ENCODE measurements at regions not wholly inside any gene's neighbourhood (a gene's known extent, or its start where the extent isn't known, plus 50 kb on each side); places are given as distances from the start of the nearest gene placed in this dataset.
"Not testable (repeated sequence)": the region's sequence is repeated elsewhere in the genome, so short reads cannot be mapped to it uniquely, and the experiment has no call there.

DNA sequence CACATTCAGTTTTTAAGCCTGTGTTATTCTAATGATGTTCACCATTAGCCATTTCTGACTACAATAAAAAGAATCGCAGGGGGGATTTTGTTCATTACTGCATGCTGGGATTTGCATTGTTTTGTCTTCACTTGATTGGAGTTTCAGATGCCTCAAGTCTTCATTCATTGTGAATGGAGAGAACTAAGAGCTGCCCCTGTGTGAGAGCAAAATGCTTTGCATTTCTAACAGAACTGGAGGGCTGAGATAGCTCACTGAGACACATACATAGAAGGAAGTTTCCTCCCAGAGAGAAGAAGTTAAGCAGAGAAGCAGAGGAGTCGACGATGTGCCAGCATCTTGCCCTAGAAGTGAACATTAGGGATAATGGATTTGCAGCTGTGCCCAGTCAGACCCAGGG, 113.5 kb upstream of the GATB start:
- DNase-seq = no peak

DNA sequence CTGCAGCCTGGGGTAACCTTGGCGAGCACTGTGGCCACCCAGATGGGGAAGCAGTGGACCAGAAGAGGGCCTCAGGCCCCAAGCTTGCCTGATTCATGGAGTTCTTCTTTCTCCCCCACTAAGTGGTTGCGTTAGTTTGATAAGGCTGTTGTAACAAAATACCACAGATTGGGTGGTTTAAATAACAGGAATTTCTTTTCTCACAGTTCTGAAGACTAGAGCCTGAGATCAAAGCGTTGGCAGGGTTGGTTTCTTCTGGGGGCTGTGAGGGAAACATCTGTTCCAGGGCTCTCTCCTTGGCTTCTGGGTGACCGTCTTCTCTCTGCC, 105.7 kb upstream of the GATB start:
- DNase-seq = no peak

DNA sequence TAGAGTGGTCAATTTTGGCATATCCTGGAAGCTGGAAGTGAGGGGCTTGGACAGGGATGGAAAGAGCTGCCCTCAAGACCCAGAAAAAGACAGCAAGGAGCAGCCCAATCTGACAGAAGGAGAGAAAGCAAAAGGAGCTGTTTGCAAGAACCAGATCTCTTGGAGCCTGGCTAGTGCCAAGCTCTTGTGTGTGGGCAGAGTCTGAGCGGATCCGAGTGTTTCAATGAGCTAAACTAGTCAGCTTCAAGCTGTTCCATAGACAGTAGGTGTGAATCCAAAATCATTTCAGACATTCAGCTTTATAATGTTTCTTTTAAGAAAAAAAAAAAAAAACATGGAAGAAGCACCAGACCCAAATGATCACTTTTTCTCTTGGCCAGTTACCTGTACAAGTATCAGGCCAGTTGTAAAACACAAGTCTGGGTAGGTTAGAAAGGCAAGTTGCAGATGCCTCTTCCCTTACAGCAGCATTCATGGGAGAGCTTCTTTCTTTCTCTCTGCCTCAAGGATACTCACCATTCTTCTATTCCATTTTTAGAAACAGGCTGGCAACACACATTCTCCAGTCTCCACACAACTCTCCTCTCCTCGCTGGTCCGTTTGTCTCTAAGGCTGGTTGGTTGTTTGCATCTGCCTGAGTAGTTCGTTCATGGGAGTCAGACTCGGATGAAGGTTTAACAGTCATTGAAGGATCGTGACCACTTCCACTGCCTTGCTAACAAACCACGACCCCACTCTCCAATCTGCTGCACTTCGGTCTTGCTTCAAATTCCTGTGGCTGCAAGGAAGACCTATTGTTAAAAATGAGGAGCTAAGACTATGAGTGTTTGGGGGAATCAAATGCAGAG, 105.2 kb upstream of the GATB start:
- DNase-seq = no peak

DNA sequence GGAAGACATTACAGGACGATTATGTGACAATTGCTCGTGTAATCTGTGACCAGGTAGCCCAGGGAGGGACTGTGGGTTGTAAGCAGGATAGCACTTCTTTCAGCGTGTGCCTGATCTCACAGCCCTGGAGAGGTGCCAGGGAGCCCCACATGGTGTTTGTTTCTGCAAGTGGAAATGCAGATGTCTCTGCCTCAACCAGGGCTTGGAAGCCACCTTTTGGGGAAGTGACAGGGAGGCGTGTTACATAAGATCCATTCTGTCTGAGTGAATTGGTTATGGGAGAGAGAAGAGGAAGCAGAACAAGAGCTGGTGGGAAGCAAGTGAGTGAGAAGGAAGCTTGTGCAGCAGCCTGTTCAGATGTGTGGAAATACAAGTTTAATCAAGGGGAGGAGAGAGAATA, 104.5 kb upstream of the GATB start:
- no peak for DNase-seq

DNA sequence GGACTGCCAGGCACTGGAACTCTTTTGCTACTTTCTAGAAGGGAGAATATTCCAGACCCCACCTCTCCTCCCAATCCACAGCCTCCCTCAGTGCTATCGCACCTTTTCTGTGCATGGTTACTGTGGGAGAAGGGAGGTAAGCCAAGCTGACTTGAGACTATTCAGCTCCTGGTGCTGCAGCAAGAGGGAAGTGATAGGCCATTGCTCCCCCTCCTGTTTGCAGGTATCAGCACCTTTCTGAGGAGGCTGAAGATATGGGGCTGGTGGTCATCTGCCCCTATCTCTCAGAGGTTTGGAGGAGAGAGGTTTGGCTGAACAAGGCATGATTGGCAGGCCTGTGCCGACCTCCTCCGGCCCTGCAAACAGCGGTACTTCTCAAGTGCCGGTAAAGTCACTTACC, 103.3 kb upstream of the GATB start:
- no peak for DNase-seq

DNA sequence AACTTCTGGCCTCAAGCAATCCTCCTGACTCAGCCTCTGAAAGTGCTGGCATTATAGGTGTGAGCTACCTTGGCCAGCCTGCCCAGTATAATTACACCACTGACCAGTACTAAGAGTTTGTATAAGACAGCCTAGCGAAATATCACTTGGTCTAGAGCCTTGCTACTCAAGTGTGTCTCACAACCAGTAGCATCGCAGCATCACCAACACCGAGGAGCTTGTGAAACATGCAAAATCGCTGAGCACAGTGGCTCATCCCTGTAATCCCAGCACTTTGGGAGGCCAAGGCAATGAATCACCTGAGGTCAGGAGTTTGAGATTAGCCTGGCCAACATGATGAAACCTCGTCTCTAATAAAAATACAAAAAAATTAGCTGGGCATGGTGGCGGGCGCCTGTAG, 102.0 kb upstream of the GATB start:
- no peak for DNase-seq

DNA sequence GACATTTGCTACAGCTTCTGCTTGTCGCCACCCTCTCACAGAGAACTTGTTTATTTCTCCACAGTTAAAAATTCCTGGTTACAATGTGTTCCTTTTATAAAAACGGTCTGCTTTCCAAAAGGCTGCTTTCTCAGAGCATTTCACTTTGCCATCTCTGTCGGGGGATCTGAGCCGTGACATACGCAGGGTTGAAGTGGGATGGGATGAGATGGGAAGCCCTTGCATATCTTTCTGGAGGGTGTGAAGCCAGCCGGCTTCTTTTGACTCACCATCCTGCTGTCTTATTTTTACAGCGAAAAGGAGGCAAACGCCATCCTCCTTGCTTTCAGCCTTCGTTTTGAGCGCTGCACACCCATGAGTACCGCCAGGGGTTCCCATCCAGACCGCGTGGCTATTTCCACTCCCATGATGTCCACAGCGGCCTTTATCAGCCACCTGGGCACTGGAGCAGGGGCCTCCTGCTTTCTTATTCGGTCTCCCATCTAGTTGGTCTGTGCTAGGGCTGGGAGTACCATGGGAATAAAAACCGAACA, 99.8 kb upstream of the GATB start:
- no peak for DNase-seq

DNA sequence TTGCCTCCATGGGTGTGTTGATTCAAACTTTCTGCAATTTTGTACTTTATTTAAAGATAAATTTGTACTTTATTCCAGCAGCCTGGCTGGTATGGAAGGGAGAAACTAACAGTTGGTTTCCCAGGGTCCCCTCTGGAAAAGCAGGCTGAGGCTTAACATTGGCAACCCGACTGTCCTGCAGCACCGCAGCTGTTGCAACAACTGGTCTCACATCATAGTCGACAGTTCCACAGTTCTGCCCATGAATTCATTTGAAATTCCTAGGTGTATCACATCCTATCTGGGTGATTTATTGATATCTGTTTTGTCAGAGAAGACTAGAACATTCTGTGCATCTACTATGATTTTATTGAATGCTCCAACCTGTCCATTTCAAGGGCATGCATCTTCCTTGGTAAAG, 98.8 kb upstream of the GATB start:
- DNase-seq = no peak

DNA sequence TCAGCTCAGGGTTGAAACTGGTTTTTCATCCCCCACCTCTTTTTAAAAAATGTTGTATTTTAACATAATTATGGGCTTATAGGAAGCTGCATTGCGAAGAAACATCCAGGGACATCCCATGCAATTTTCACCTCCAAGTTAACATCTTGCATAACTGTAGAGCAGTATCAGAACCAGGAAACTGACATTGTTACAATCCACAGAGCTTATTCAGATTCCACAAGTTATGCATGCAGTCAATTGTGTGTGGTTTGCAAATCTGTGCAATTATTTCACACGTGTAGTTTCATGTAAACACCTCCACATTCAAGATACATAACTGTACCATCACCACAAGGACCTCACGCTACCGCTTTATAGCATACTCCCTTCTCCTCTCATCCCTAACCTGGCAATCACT, 97.5 kb upstream of the GATB start:
- no peak for DNase-seq

DNA sequence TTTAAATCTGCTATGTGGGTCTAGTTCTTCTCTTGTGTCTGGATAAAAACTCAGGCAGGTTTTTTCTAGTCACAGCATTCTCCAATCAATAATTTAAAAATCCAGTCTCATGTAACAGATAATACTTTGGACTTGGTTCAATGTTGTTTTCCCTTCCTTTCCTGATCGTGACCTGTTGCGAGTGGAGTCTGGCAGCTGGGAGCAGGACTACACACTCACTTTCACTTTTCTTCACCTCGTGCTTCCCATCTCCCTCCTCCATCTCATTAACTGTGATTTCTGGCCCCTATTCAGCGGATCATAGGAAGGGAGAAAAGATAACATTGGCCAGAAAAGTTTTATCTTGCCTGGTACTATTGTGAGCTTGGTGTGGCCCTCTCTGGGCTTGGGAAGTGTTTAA, 96.6 kb upstream of the GATB start:
- DNase-seq = no peak

DNA sequence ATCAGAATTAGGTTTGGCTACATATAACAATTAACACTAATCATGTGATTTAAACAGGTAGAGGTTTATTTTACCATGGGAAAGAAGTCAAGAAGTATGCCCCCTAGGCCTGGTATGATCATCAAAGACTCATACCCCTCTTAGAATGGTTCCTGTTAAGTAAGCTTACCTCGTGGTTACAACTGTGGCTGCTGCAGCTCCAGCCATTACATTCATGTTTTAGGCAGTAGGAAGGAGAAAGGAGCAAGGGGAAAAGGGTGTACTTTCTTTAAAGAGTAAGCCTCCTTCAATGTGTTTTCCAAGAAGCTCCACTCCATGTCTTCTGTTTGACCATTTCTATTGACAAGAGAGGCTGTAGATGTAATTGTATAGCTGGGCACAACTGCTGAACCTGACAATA, 94.9 kb upstream of the GATB start:
- no peak for DNase-seq

DNA sequence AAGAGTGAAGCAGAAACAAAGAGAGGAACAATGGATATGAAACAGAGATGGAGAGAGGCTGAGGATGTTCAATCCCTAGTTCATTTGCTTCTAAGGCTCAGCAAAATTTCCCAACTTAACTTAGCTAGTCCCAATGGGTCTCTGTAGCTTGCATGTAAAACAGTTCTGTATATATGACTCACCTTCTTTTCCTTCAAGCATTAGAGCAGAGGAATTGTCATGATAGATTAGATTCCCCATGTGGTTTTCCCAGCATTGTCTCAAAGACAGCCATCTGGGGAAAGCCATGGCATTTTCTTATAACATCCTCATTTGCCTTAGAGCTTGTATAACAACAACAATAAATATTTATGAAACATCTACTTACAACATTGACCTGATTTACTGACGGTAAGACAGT, 93.9 kb upstream of the GATB start:
- DNase-seq = no peak

DNA sequence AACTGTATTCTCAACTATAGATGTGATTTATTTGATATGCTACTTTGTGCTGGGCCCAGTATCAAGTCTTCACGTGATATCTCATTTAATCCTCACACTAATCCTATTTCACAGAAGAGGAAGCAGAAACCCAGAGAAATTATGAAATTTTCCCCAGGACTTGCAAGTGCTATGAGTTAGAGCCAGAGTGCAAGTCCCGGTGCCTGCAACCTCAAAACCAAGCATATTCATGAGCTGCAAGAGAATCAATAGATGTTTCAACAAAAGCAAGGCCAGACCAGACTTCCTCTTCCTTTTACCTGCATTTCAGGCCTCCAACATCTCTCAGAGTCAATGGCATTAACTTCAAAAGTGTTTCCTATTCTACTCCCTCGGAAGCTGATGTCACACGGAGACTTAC, 92.2 kb upstream of the GATB start:
- no peak for DNase-seq

DNA sequence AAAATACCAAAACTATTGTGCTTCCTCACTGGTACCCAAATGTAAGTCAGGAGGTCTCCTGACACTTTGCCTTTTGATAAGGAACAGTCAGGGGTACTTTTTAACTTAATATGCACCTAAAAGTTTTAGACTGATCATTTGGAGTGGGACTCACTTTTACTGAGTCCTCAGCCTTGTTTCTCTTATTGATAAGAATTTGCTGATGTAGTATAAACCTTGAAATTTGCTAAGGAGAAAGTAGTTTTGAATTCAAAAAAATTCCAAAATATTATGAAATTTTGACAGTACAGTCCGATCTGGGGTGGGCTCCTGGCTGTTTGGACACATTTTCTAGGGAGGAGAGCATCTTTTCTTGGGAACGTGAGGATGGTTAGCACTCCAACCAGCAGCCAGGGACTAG, 91.4 kb upstream of the GATB start:
- no peak for DNase-seq

DNA sequence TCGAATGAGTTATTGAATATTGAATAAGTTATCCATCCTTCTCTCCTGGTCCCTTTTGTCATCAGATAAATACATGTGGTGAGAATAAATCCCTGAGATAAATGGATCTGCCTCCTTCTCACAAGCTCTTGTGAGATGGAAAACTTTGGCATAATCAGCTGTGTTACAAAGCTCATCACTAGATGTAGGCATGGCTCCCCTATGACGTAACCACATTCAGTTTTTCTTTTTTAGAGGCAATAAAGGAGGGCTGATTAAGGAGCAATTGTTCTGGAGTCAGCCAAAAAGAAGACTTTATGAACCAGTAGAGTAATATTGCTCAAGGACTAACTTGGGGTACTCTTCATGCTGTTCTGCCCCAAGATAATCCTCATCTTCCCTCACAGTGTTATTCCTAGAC, 90.5 kb upstream of the GATB start:
- DNase-seq = no peak

DNA sequence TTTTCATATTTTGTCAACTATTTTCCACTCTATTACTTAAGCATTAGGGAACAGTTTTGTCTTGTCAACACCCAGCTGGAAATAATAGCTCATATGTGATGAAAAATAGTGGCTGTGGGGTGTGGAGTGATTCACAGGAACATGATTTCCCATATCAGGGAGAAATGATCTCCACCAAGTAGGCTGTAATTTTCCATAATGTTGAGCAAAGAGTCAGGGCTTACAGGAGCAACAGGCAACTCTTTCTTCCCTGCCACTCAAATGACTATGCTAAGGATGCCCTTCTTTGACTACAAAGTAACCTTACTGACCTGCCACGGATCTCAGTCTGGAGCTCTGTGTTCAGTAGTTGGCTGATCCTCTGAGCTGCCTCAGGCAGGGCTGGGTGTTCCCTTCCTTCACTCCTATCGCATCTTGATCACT, 90.0 kb upstream of the GATB start:
- DNase-seq = no peak

DNA sequence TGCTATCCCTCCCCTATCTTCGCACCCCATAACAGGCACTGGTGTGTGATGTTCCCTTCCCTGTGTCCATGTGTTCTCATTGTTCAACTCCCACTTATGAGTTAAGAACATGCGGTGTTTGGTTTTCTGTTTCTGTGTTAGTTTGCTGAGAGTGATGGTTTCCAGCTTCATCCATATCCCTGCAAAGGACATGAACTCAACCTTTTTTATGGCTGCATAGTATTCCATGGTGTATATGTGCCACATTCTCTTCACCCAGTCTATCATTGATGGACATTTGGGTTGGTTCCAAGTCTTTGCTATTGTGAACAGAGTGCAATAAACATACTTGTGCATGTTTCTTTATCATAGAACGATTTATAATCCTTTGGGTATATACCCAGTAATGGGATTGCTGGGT, 84.7 kb upstream of the GATB start:
- not testable (repeated sequence) for DNase-seq

DNA sequence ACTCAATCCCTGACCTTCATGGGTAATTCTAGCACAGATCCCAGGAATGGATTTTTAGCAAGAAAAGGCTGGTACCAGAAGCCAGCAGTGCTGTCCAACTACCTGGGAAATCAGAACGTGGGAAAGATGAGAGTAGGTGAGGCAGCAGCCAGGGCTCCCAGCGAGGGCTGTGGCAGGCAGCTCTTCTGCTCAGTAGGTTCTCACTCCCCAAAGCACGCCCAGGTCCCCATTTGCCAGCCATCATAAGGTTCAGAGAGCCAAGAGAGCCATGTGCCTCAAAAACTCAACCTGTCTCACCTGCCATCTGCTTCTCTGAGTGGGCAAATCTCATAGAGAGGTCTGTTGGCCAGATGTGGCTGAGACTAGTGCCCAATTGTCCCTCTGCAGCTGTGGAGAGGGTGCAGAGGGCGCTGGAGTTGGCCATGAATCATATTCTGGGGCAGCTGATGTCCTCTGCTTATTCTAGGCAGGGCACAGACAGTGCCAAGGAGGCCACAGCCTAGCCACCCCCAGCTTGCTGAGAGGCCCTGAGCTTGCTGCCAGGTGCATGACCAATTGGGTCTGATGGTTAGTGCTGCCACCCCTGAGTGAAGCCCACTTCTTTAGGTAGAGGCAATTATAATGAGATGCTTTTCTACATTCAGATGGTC, 81.7 kb upstream of the GATB start:
- DNase-seq = no peak

DNA sequence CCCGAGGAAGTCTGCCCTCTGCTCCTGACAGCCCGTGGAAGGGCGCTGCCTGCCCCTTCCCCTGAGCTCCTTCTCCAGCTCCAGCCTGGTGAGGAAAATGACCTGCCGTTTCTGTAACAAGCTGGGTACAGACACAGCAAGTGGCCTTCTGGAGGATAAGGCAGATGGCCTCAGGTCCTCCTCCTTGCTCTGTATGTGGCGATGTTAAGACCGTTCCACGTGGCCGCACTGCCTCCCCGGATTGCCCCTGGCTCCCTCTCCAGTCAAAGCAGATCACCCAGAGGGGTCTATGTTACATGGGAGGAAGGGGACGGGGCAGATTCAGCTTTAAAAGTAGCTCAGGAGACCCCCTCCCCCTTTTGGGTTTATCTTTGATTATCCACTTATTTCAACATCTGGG, 80.3 kb upstream of the GATB start:
- DNase-seq = no peak

DNA sequence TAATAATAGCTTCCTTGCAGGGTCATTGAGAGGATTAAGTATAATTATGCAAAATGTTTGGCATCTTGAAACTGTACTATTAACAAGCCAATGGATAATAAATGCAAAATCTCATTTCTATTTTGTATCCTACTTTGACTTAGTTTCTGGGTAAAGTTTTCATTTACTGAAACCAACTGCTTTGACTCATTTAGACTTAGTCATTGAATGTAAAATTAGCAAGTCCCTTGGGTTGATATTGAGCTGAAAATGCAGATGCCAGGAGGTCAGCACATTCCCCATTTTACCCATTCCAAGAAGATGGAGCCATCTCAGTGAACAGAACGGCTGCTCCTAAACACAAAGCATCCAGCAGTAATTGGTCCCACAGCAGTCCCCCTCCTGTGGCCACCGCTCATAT, 74.7 kb upstream of the GATB start:
- no peak for DNase-seq

DNA sequence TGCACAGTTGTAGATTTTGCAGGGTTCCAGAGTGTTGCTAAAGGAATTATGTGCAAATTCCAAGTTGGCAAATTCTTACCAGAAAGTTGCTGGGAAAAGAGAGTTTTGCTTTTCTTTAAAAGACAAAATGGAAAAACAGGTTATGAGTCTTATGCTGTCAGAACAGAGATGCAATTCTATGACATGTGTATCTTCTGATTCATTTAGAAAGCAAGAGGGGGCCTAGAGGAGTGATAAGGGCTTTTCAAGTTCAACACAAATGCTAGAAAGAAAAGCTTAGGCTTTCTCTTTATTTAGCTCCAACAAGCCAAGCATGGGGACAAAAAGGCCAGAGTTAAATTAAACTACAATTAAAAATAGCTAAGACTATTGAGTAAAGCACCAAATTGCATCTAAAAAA, 72.4 kb upstream of the GATB start:
- DNase-seq = no peak

DNA sequence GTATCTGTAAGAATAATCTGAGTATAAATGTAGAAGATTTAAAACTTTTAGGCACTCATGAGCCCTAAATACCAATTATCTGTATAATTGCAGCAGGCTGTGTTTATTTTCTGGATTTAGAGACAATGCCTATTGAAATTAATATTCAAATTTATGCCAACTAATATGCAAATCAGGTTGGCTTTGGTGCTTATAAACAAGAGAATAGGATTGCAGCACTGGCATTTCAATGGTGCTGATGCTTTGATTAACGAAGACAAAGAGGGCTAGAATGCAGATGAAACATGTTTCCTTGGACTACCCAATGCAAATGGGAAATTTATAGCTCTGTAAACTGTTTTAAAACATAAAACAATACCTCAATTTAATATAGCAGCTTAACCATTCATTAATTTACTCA, 70.7 kb upstream of the GATB start:
- no peak for DNase-seq

DNA sequence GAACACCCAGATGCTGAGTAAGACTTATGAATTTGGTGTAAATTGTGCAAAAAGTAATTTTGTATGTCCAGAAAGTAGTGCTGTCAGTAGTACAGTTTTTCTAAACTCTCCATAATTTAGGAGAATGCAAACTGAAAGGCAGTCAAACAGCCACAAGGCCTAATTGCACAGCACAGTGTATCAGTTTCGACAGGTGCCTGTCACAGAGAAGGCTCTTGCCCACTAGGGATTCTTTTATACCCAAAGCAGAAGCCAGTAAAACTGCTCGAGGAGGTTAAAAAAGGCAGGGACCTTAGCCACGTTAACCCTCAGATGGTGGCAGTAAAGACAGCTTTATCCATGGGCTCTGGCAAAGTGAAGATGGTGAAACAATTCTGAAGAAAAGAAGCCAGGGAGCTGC, 69.4 kb upstream of the GATB start:
- no peak for DNase-seq

DNA sequence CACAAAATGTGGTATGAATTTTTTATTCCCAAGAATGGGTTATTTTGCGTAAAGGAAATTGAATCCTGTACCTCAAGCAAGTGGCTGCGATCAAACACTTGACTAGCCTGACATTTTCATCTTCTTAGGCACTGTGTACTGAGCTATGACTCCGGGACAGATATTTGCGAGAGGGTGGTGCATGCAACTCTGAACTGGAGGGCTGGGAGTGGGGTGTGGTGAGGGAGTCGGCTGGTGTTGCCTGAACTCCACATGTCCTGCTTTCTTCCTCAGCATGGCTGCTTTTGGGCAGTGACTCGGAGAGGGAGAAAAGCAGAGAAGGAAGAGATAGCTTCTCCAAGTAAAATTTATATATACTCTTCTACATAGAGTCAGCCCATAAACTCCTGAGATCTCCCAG, 68.5 kb upstream of the GATB start:
- DNase-seq = no peak

DNA sequence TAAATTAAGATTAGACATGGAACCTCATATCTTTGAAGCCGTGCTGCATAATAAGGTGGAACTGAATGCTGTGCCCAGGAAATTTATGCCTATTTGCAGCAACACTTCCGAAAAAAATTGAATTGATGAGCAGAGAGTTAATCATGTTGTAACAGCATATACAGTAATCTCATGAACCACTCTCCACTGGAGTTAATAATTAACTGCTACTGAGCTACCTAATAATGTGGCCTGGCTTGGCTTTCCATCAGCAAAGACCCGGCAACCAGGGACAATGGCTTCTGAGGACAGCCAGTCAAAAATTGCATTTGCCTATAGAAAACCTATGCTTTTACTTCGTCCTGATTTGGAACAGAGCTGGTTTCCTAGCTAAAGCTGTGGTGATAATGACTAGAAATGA, 63.8 kb upstream of the GATB start:
- DNase-seq = no peak
